Endodermal cell (in vitro differentiated cells): ENCODE measurements at regions not wholly inside any gene's neighbourhood (a gene's known extent, or its start where the extent isn't known, plus 50 kb on each side); places are given as distances from the start of the nearest gene placed in this dataset.

Experiments
- DNase-seq: peaks from one replicate; pipeline ENCODE4 v3.0.0-alpha.2; 2017
- H3K27ac ChIP-seq: 2 replicates; pipeline ENCODE4 v1.5.1; 2013; ENCODE audit warnings: mild to moderate bottlenecking, low read depth, low read length, moderate library complexity
- H3K27me3 ChIP-seq: 2 replicates; pipeline ENCODE4 v1.6.1; 2013; ENCODE audit warnings: mild to moderate bottlenecking, low read length, moderate library complexity; ENCODE audit not compliant: insufficient read depth, control insufficient read depth, poor library complexity, severe bottlenecking
- H3K36me3 ChIP-seq: 2 replicates; pipeline ENCODE4 v1.7.0; 2013; ENCODE audit warnings: mild to moderate bottlenecking, low read length, moderate library complexity; ENCODE audit not compliant: control insufficient read depth, insufficient read depth
- H3K4me1 ChIP-seq: one replicate; pipeline ENCODE4 v1.7.0; 2013; ENCODE audit warnings: low read length; ENCODE audit not compliant: control insufficient read depth, insufficient read depth
- H3K4me3 ChIP-seq: 2 replicates; pipeline ENCODE4 v1.5.1; 2013; ENCODE audit warnings: mild to moderate bottlenecking, low read length, moderate library complexity
- H3K9ac ChIP-seq: 2 replicates; pipeline ENCODE4 v1.6.1; 2013; ENCODE audit warnings: mild to moderate bottlenecking, low read length, moderate library complexity; ENCODE audit not compliant: poor library complexity, severe bottlenecking; ENCODE audit errors: extremely low read depth
- H3K9me3 ChIP-seq: 2 replicates; pipeline ENCODE4 v1.6.1; 2013; ENCODE audit warnings: mild to moderate bottlenecking, low read length, moderate library complexity; ENCODE audit not compliant: control insufficient read depth
- H3K27ac Mint-ChIP-seq: 2 replicates; pipeline ENCODE4 v1.8.0; 2020; ENCODE audit warnings: mixed read lengths
- H3K27me3 Mint-ChIP-seq: 2 replicates; pipeline ENCODE4 v1.8.0; 2021; ENCODE audit warnings: mild to moderate bottlenecking, mixed read lengths; ENCODE audit not compliant: insufficient read depth
- H3K36me3 Mint-ChIP-seq: 2 replicates; pipeline ENCODE4 v1.8.0; 2020; ENCODE audit warnings: low read depth, mixed read lengths
- H3K4me1 Mint-ChIP-seq: 2 replicates; pipeline ENCODE4 v1.8.0; 2020; ENCODE audit warnings: mixed read lengths
- H3K4me3 Mint-ChIP-seq: 2 replicates; pipeline ENCODE4 v1.8.0; 2020; ENCODE audit warnings: mild to moderate bottlenecking, moderate library complexity, mixed read lengths
- H3K9me3 Mint-ChIP-seq: 2 replicates; pipeline ENCODE4 v1.8.0; 2020; ENCODE audit warnings: mild to moderate bottlenecking, mixed read lengths
- CTCF ChIP-seq: fragments of 200-600 bp; sonication (generic); conservative IDR thresholded peaks from 2 replicates; pipeline ENCODE4 v1.5.0; 2021; ENCODE audit warnings: antibody characterized with exemption, mild to moderate bottlenecking
- WGBS, 2 experiments: methylation state at CpG; one replicate each; pipeline versions ENCODE4 v1.1.5 to v1.1.7; 2013; ENCODE audit warnings: missing lambda C conversion rate in 2 of 2, mixed read lengths in 1 of 2; ENCODE audit not compliant: insufficient coverage in 1 of 2, insufficient read length in 1 of 2; 5-methylcytosine and 5-hydroxymethylcytosine counted together

GRCh38 chr2:199646439-199646838 lies 188.7 kb upstream of the SATB2 start:
- no peak for DNase-seq
- WGBS, 2 experiments = 96 to 100% methylated on average over 1 to 2 of the region's 2 CpGs
- Mint-ChIP-seq H3K27ac (no peak overlapping the region), H3K36me3 (peaks cover 3% of the 10 kb centered on the region), H3K27me3 (peaks cover 23% of the 10 kb centered on the region), H3K4me1 (no peaks in the 10 kb centered on the region), H3K4me3 (no peak overlapping the region), H3K9me3 (peaks cover 12% of the 10 kb centered on the region)
- no peak for TF ChIP-seq CTCF
- Histone ChIP-seq H3K4me1 (no peaks in the 10 kb centered on the region), H3K9me3 (peaks cover 14% of the 10 kb centered on the region), H3K9ac (no peak overlapping the region), H3K36me3 (no peaks in the 10 kb centered on the region), H3K27ac (no peak overlapping the region), H3K4me3 (no peak overlapping the region), H3K27me3 (peaks cover 40% of the 10 kb centered on the region)

- H3K27ac ChIP-seq = no peak overlapping the region
- no peaks in the 10 kb centered on the region for H3K4me1 ChIP-seq
- Mint-ChIP-seq H3K9me3 (no peaks in the 10 kb centered on the region), H3K27ac (no peak overlapping the region), H3K4me1 (no peaks in the 10 kb centered on the region), H3K36me3 (no peaks in the 10 kb centered on the region), H3K4me3 (no peak overlapping the region), H3K27me3 (no peaks in the 10 kb centered on the region)
- H3K27me3 ChIP-seq = no peaks in the 10 kb centered on the region
- no peaks in the 10 kb centered on the region for H3K36me3 ChIP-seq
- no peak for TF ChIP-seq CTCF
- no peak overlapping the region for H3K4me3 ChIP-seq
- H3K9me3 ChIP-seq = no peaks in the 10 kb centered on the region
- DNase-seq = no peak
- 88 to 100% methylated on average over 2 to 4 of the region's 4 CpGs for WGBS, 2 experiments
- no peak overlapping the region for H3K9ac ChIP-seq
These were observed 173.4 kb upstream of the SATB2 start for GRCh38 chr2:199631129-199631528.

- no peaks in the 10 kb centered on the region for H3K27me3 ChIP-seq
- no peaks in the 10 kb centered on the region for H3K36me3 ChIP-seq
- no peaks in the 10 kb centered on the region for H3K9me3 ChIP-seq
- Mint-ChIP-seq H3K27ac (no peak overlapping the region), H3K27me3 (no peaks in the 10 kb centered on the region), H3K4me3 (no peak overlapping the region), H3K9me3 (no peaks in the 10 kb centered on the region), H3K4me1 (no peaks in the 10 kb centered on the region), H3K36me3 (no peaks in the 10 kb centered on the region)
- H3K9ac ChIP-seq = no peak overlapping the region
- H3K4me1 ChIP-seq = no peaks in the 10 kb centered on the region
- no peak overlapping the region for H3K4me3 ChIP-seq
- DNase-seq = no peak
- no peak overlapping the region for H3K27ac ChIP-seq
- TF ChIP-seq CTCF = no peak
These were observed 171.6 kb upstream of the SATB2 start for GRCh38 chr2:199629301-199629700.
